SK-N-SH (cell line): ENCODE measurements at regions not wholly inside any gene's neighbourhood (a gene's known extent, or its start where the extent isn't known, plus 50 kb on each side); places are given as distances from the start of the nearest gene placed in this dataset.

Experiments
- CTCF ChIA-PET: fragments of 300-600, 350-600 bp; formaldehyde crosslinking; extraction: SDS; loops from one replicate; lab custom pipeline; 2021; lab: Yijun Ruan, JAX
- POLR2A ChIA-PET: fragments of 350-600 bp; sonication (Branson Sonifier 250); formaldehyde crosslinking; extraction: SDS; loops from one replicate; lab custom pipeline; 2020; ENCODE audit warnings: antibody characterized with exemption, inconsistent platforms; lab: Yijun Ruan, JAX
- DNase-seq: peaks from one replicate; pipeline ENCODE4 v3.0.0; 2012
- H2AFZ ChIP-seq: fragments of 200-600 bp; sonication (generic); 2 replicates; pipeline ENCODE4 v1.8.1; 2016; ENCODE audit warnings: antibody characterized with exemption, mild to moderate bottlenecking, low read depth
- H3F3A ChIP-seq: fragments of 200-600 bp; sonication (generic); replicated peaks from 2 replicates; pipeline ENCODE3; 2016; ENCODE audit warnings: antibody characterized with exemption, mild to moderate bottlenecking; ENCODE audit not compliant: insufficient read depth
- H3K27ac ChIP-seq, 2 experiments: fragments of 200-500 bp in 1 of 2; fragments of 200-600 bp in 1 of 2; sonication (Bioruptor generic) in 1 of 2; sonication (generic), shearing (Covaris generic) in 1 of 2; 2 replicates each; pipeline versions ENCODE4 v1.5.1 to v1.6.1; 2014 to 2016; ENCODE audit warnings: low read depth in 2 of 2, inconsistent platforms in 1 of 2, low read length in 1 of 2, mild to moderate bottlenecking in 1 of 2, mixed read lengths in 1 of 2
- H3K27me3 ChIP-seq: fragments of 200-600 bp; sonication (generic), shearing (Covaris generic); 2 replicates; pipeline ENCODE4 v1.6.1; 2016; ENCODE audit warnings: mixed run types; ENCODE audit not compliant: insufficient read depth
- H3K36me3 ChIP-seq, 2 experiments: fragments of 200-500 bp in 1 of 2; fragments of 200-600 bp in 1 of 2; sonication (Bioruptor generic) in 1 of 2; sonication (generic) in 1 of 2; replicated peaks in 1 of 2; 2 replicates each; pipeline versions ENCODE3 to v1.5.1; 2014 to 2016; ENCODE audit warnings: low read length in 1 of 2, mild to moderate bottlenecking in 1 of 2; ENCODE audit not compliant: insufficient read depth in 2 of 2, control insufficient read depth in 1 of 2
- H3K4me1 ChIP-seq, 2 experiments: fragments of 200-500 bp in 1 of 2; fragments of 200-600 bp in 1 of 2; sonication (Bioruptor generic) in 1 of 2; sonication (generic), shearing (Covaris generic) in 1 of 2; 2 replicates each; pipeline versions ENCODE4 v1.5.1 to v1.6.1; 2014 to 2016; ENCODE audit warnings: low read depth in 1 of 2, low read length in 1 of 2, mixed run types in 1 of 2; ENCODE audit not compliant: insufficient read depth in 2 of 2, control insufficient read depth in 1 of 2
- H3K4me2 ChIP-seq: fragments of 200-600 bp; sonication (generic), shearing (Covaris generic); 2 replicates; pipeline ENCODE4 v1.6.1; 2017; ENCODE audit warnings: mixed run types
- H3K4me3 ChIP-seq, 2 experiments: fragments of 200-500 bp in 1 of 2; fragments of 200-600 bp in 1 of 2; sonication (Bioruptor generic) in 1 of 2; sonication (generic), shearing (Covaris generic) in 1 of 2; 2 replicates each; pipeline versions ENCODE4 v1.5.1 to v1.8.1; 2014 to 2016; ENCODE audit warnings: low read depth in 2 of 2, inconsistent platforms in 1 of 2, low read length in 1 of 2, mild to moderate bottlenecking in 1 of 2, mixed read lengths in 1 of 2, moderate library complexity in 1 of 2
- H3K79me2 ChIP-seq: fragments of 200-600 bp; sonication (generic); 2 replicates; pipeline ENCODE4 v1.8.1; 2017; ENCODE audit warnings: mild to moderate bottlenecking; ENCODE audit not compliant: insufficient read depth
- H3K9ac ChIP-seq: fragments of 200-600 bp; sonication (generic); 2 replicates; pipeline ENCODE4 v1.6.1; 2017; ENCODE audit warnings: mixed run types
- H3K9me2 ChIP-seq: fragments of 200-600 bp; sonication (generic); 2 replicates; pipeline ENCODE4 v1.6.1; 2017; ENCODE audit warnings: mixed run types
- H3K9me3 ChIP-seq: fragments of 200-600 bp; sonication (generic); 2 replicates; pipeline ENCODE4 v1.6.1; 2017; ENCODE audit warnings: mixed run types, mild to moderate bottlenecking, moderate library complexity
- H4K20me1 ChIP-seq: fragments of 200-600 bp; sonication (generic); 2 replicates; pipeline ENCODE4 v1.6.1; 2017; ENCODE audit warnings: mild to moderate bottlenecking, mixed run types; ENCODE audit not compliant: insufficient read depth
- CHD2 ChIP-seq: fragments of 150-350 bp; IDR thresholded peaks from 2 replicates; pipeline ENCODE4 v1.6.1; 2018; ENCODE audit warnings: low read length; ENCODE audit not compliant: partially characterized antibody
- ELF1 ChIP-seq: IDR thresholded peaks from 2 replicates; pipeline ENCODE4 v1.4.0; 2012
- FOSL2 ChIP-seq: IDR thresholded peaks from 2 replicates; pipeline ENCODE4 v1.4.0; 2012; ENCODE audit warnings: low read depth, mild to moderate bottlenecking, moderate library complexity, borderline replicate concordance
- FOXJ3 ChIP-seq: sonication (generic); formaldehyde crosslinking; IDR thresholded peaks from 2 replicates; pipeline ENCODE4 v1.5.1; 2020; ENCODE audit warnings: mild to moderate bottlenecking, missing genetic modification reagents
- GABPA ChIP-seq: IDR thresholded peaks from 2 replicates; pipeline ENCODE4 v1.4.0; 2012; ENCODE audit warnings: low read depth, mild to moderate bottlenecking
- GATA2 ChIP-seq: sonication (generic); formaldehyde crosslinking; IDR thresholded peaks from 2 replicates; pipeline ENCODE4 v1.5.0; 2020; ENCODE audit warnings: mild to moderate bottlenecking, missing genetic modification reagents
- IRF3 ChIP-seq: fragments of 150-350 bp; IDR thresholded peaks from 2 replicates; pipeline ENCODE4 v1.6.1; 2016; ENCODE audit warnings: mild to moderate bottlenecking, low read depth, low read length
- JUND ChIP-seq: IDR thresholded peaks from 2 replicates; pipeline ENCODE4 v1.4.0; 2012
- MXI1 ChIP-seq: IDR thresholded peaks from 2 replicates; pipeline ENCODE4 v1.6.1; 2012; ENCODE audit warnings: mild to moderate bottlenecking, low read depth, low read length, improper control_type of control experiment
- NFIC ChIP-seq: IDR thresholded peaks from 2 replicates; pipeline ENCODE4 v1.4.0; 2012; ENCODE audit warnings: borderline replicate concordance
- NRF1 ChIP-seq: IDR thresholded peaks from 2 replicates; pipeline ENCODE4 v1.6.1; 2012; ENCODE audit warnings: low read depth, mild to moderate bottlenecking, low read length
- POLR2AphosphoS5 ChIP-seq: IDR thresholded peaks from 2 replicates; pipeline ENCODE4 v1.6.1; 2012; ENCODE audit warnings: low read depth, low read length
- RAD21 ChIP-seq: IDR thresholded peaks from 2 replicates; pipeline ENCODE4 v1.6.1; 2012; ENCODE audit warnings: mild to moderate bottlenecking, low read length
- RXRA ChIP-seq: IDR thresholded peaks from 2 replicates; pipeline ENCODE4 v1.4.0; 2012; ENCODE audit warnings: low read depth, mild to moderate bottlenecking, borderline replicate concordance
- SIN3A ChIP-seq: IDR thresholded peaks from 2 replicates; pipeline ENCODE4 v1.6.1; 2012; ENCODE audit warnings: low read depth, mild to moderate bottlenecking, low read length, moderate library complexity, borderline replicate concordance
- TCF12 ChIP-seq: IDR thresholded peaks from 2 replicates; pipeline ENCODE4 v1.4.0; 2012
- TEAD4 ChIP-seq: IDR thresholded peaks from 2 replicates; pipeline ENCODE4 v1.4.0; 2012; ENCODE audit warnings: mild to moderate bottlenecking, borderline replicate concordance; ENCODE audit not compliant: insufficient read depth
- YY1 ChIP-seq: IDR thresholded peaks from 2 replicates; pipeline ENCODE4 v1.4.0; 2012; ENCODE audit warnings: low read depth, mild to moderate bottlenecking
- WGBS: methylation state at CpG from one replicate; pipeline ENCODE4 v1.1.6; 2017; ENCODE audit warnings: low lambda C conversion rate; 5-methylcytosine and 5-hydroxymethylcytosine counted together
- TF ChIP-seq, protein P1 (sequence below): IDR thresholded peaks from 2 replicates; pipeline ENCODE4; 2012
- TF ChIP-seq, protein P2 (sequence below): fragments of 200-600 bp; sonication (generic); IDR thresholded peaks from 2 replicates; pipeline ENCODE4 v1.6.1; 2017; ENCODE audit warnings: antibody characterized with exemption, mild to moderate bottlenecking, moderate library complexity
- TF ChIP-seq, protein P3 (sequence below): fragments of 150-350 bp; IDR thresholded peaks from 2 replicates; pipeline ENCODE4 v1.6.1; 2017; ENCODE audit warnings: antibody characterized with exemption, low read length, low read depth, borderline replicate concordance

DNA sequence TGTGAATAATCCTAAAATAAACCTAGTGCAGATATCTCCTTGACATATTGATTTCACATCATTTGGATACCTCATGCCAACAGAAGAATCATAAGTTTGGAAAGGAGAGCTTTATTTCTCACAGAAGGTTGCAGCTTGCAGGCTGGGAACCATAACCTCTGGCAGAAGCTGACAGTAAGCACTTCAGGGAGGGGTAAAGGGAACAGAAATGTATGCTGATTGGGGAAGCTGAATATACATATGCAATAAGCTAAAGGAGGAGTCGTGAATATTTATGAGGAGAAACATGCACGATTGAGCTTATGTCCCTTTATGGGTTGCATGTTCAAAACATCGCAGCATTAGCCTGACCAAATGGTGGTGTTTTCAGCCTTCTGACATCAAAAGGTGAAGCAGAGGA is 814.5 kb downstream of the TBC1D22A start (continued):
- TF ChIP-seq TEAD4 = no peak
- no peak for TF ChIP-seq ELF1
- TF ChIP-seq FOSL2 = no peak

GRCh38 chr22:47575291-47575690 is 812.8 kb downstream of the TBC1D22A start:
- H3K27ac ChIP-seq = no peak overlapping the region
- no peak for DNase-seq
- no peaks in the 10 kb centered on the region for H4K20me1 ChIP-seq
- POLR2A ChIA-PET = no interaction called here
- H3K27me3 ChIP-seq = no peaks in the 10 kb centered on the region; the same call in 1 of the 2 replicates
- 13% methylated on average over 11 of the region's 11 CpGs for WGBS
- TF ChIP-seq NRF1 = no peak
- TF ChIP-seq YY1 = no peak
- TF ChIP-seq TCF12 = no peak
- no peak for TF ChIP-seq CHD2
- TF ChIP-seq MXI1 = no peak
- TF ChIP-seq, protein P1, sequence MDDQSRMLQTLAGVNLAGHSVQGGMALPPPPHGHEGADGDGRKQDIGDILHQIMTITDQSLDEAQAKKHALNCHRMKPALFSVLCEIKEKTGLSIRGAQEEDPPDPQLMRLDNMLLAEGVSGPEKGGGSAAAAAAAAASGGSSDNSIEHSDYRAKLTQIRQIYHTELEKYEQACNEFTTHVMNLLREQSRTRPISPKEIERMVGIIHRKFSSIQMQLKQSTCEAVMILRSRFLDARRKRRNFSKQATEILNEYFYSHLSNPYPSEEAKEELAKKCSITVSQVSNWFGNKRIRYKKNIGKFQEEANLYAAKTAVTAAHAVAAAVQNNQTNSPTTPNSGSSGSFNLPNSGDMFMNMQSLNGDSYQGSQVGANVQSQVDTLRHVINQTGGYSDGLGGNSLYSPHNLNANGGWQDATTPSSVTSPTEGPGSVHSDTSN = no peak
- TF ChIP-seq, protein P2, sequence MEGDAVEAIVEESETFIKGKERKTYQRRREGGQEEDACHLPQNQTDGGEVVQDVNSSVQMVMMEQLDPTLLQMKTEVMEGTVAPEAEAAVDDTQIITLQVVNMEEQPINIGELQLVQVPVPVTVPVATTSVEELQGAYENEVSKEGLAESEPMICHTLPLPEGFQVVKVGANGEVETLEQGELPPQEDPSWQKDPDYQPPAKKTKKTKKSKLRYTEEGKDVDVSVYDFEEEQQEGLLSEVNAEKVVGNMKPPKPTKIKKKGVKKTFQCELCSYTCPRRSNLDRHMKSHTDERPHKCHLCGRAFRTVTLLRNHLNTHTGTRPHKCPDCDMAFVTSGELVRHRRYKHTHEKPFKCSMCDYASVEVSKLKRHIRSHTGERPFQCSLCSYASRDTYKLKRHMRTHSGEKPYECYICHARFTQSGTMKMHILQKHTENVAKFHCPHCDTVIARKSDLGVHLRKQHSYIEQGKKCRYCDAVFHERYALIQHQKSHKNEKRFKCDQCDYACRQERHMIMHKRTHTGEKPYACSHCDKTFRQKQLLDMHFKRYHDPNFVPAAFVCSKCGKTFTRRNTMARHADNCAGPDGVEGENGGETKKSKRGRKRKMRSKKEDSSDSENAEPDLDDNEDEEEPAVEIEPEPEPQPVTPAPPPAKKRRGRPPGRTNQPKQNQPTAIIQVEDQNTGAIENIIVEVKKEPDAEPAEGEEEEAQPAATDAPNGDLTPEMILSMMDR = no peak
- TF ChIP-seq IRF3 = no peak
- no peak for TF ChIP-seq ELF1
- no peak for TF ChIP-seq SIN3A
- no peak for TF ChIP-seq RXRA
- no peak overlapping the region for H3K4me2 ChIP-seq
- H3K36me3 ChIP-seq = no peaks in the 10 kb centered on the region
- no peaks in the 10 kb centered on the region for H3K4me1 ChIP-seq
- no peak overlapping the region for H2AFZ ChIP-seq
- no peak overlapping the region for H3K4me3 ChIP-seq
- H3K79me2 ChIP-seq = no peaks in the 10 kb centered on the region
- CTCF ChIA-PET = no interaction called here
- no peaks in the 10 kb centered on the region for H3K9me2 ChIP-seq
- no peaks in the 10 kb centered on the region for H3F3A ChIP-seq
- no peak overlapping the region for H3K9ac ChIP-seq
- no peaks in the 10 kb centered on the region for H3K9me3 ChIP-seq

DNA sequence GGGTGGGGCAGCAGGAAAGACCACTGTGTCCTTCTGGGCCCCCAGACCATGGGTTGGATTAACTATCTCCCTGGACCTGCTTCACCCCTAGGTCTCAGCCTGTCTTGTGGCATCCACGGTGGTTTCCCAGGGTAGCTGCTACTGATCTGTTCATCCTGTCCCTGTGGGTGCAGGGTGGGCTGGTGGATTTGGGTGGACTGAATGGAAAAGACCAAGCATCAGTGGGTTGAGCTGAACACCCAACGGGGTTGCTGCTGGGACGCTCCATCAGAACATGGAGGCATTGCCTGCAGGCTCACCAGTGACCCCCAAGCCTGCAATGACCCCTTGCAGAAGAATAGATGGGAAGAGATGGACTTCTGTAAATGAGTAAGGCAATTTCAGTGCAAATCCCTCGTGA is 812.1 kb downstream of the TBC1D22A start:
- Histone ChIP-seq H3F3A (no peaks in the 10 kb centered on the region), H3K4me3 (no peak overlapping the region), H3K4me2 (no peak overlapping the region), H3K9me3 (no peaks in the 10 kb centered on the region), H3K9ac (no peak overlapping the region), H3K79me2 (no peaks in the 10 kb centered on the region), H3K27ac (no peak overlapping the region), H3K27me3 (no peaks in the 10 kb centered on the region; the same call in 1 of the 2 replicates), H3K4me1 (no peaks in the 10 kb centered on the region), H3K9me2 (no peaks in the 10 kb centered on the region), H3K36me3 (no peaks in the 10 kb centered on the region), H4K20me1 (no peaks in the 10 kb centered on the region), H2AFZ (no peak overlapping the region)
- 11% methylated on average over 2 of the region's 4 CpGs for WGBS
- POLR2A ChIA-PET = no interaction called here
- TF ChIP-seq NFIC = no peak
- TF ChIP-seq SIN3A = no peak
- no peak for TF ChIP-seq JUND
- no peak for TF ChIP-seq IRF3
- TF ChIP-seq RAD21 = no peak
- TF ChIP-seq POLR2AphosphoS5 = no peak
- TF ChIP-seq FOXJ3 (CRISPR knock-in tag) = no peak
- TF ChIP-seq GABPA = no peak
- TF ChIP-seq MXI1 = no peak
- TF ChIP-seq CHD2 = no peak
- TF ChIP-seq GATA2 = no peak
- TF ChIP-seq, protein P3, sequence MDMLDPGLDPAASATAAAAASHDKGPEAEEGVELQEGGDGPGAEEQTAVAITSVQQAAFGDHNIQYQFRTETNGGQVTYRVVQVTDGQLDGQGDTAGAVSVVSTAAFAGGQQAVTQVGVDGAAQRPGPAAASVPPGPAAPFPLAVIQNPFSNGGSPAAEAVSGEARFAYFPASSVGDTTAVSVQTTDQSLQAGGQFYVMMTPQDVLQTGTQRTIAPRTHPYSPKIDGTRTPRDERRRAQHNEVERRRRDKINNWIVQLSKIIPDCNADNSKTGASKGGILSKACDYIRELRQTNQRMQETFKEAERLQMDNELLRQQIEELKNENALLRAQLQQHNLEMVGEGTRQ = no peak
- DNase-seq = no peak
- CTCF ChIA-PET = no interaction called here
